ENCODE measurements at regions not wholly inside any gene's neighbourhood (a gene's known extent, or its start where the extent isn't known, plus 50 kb on each side); places are given as distances from the start of the nearest gene placed in this dataset.

GRCh38 chr4:104983615-104984179 lies 163.0 kb upstream of the TET2 start:
- no peaks in the 10 kb centered on the region for H3K27me3 ChIP-seq
- no peak overlapping the region for H3K4me3 ChIP-seq
- no peaks in the 10 kb centered on the region for H3K9me3 ChIP-seq
- no peaks in the 10 kb centered on the region for H3K4me1 ChIP-seq
- intact Hi-C loops (cut with DNase I): no loop called here
- no peak for DNase-seq (ENCODE audit: low spot score in 2 of 2)
- TF ChIP-seq, protein P1, sequence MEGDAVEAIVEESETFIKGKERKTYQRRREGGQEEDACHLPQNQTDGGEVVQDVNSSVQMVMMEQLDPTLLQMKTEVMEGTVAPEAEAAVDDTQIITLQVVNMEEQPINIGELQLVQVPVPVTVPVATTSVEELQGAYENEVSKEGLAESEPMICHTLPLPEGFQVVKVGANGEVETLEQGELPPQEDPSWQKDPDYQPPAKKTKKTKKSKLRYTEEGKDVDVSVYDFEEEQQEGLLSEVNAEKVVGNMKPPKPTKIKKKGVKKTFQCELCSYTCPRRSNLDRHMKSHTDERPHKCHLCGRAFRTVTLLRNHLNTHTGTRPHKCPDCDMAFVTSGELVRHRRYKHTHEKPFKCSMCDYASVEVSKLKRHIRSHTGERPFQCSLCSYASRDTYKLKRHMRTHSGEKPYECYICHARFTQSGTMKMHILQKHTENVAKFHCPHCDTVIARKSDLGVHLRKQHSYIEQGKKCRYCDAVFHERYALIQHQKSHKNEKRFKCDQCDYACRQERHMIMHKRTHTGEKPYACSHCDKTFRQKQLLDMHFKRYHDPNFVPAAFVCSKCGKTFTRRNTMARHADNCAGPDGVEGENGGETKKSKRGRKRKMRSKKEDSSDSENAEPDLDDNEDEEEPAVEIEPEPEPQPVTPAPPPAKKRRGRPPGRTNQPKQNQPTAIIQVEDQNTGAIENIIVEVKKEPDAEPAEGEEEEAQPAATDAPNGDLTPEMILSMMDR (IDR thresholded peaks at IDR 0.05): no peak
- H3K36me3 ChIP-seq: no peaks in the 10 kb centered on the region
- H3K27ac ChIP-seq: no peak overlapping the region

- TF ChIP-seq, protein P1 (IDR thresholded peaks at IDR 0.05): no peak
- Histone ChIP-seq H3K27me3 (no peaks in the 10 kb centered on the region), H3K4me1 (no peaks in the 10 kb centered on the region), H3K27ac (no peak overlapping the region), H3K36me3 (no peaks in the 10 kb centered on the region), H3K9me3 (no peaks in the 10 kb centered on the region), H3K4me3 (no peak overlapping the region)
- intact Hi-C loops (cut with DNase I): no loop called here
- no peak for DNase-seq (ENCODE audit: low spot score in 2 of 2)
Observed at GRCh38 chr4:104986306-104986705, 160.4 kb upstream of the TET2 start.

DNA sequence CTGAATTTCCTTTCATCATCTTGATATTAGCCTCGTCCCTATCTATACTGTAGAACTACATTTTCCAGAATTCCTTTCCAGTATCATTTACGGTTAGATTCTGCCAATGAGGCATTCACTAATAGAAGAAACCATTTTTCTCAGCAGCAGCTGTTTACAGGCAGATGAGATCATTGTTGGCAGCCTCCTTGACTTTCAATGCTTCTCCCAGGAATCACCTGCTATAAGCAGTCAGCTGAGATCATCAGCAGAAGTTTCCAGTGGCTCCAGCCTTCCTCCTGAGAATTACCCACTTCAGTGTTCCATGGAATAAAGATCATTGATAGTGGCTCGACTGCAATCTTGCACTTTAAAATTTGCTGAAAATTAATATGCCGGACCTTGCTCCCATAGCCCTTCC lies 157.3 kb upstream of the TET2 start:
- no peaks in the 10 kb centered on the region for H3K27me3 ChIP-seq
- H3K4me1 ChIP-seq: no peaks in the 10 kb centered on the region
- peaks cover 0 to 5% of the 10 kb centered on the region in 2 donors for H3K9me3 ChIP-seq
- no peak for DNase-seq (ENCODE audit: low spot score in 2 of 2)
- TF ChIP-seq, protein P1 (IDR thresholded peaks at IDR 0.05): no peak
- no peak overlapping the region for H3K4me3 ChIP-seq
- intact Hi-C loops (cut with DNase I): no loop called here
- no peak overlapping the region for H3K27ac ChIP-seq
- H3K36me3 ChIP-seq: no peaks in the 10 kb centered on the region

DNA sequence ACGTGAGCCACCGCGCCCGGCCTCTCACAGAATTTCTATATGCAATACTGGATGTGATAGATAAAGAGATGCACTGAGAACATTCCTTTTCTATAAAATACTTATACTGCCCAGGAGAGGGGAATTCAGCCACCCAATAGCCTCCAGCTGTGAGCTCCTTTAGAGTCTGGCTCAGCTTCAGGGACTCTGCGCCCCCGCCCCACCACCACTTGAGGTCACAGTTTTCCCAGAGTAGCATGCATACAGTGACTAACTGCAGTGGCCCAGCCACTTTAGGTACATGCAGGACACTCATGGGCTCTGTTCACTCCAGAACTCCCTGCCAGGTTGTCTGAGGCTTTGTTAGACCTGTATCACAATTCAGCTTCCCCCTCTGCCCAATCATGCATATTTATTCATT lies 144.4 kb upstream of the TET2 start:
- no peak for DNase-seq (ENCODE audit: low spot score in 2 of 2)
- TF ChIP-seq, protein P1 (IDR thresholded peaks at IDR 0.05): no peak
- H3K27ac ChIP-seq: no peak overlapping the region
- H3K27me3 ChIP-seq: no peaks in the 10 kb centered on the region
- H3K9me3 ChIP-seq: no peaks in the 10 kb centered on the region
- H3K4me3 ChIP-seq: no peak overlapping the region
- H3K4me1 ChIP-seq: no peaks in the 10 kb centered on the region
- no peaks in the 10 kb centered on the region for H3K36me3 ChIP-seq
- intact Hi-C loops (cut with DNase I): no loop called here

- no peaks in the 10 kb centered on the region for H3K4me1 ChIP-seq
- no peaks in the 10 kb centered on the region for H3K27me3 ChIP-seq
- no peak overlapping the region for H3K4me3 ChIP-seq
- intact Hi-C loops (cut with DNase I): no loop called here
- TF ChIP-seq, protein P1 (IDR thresholded peaks at IDR 0.05): no peak
- DNase-seq (ENCODE audit: low spot score in 2 of 2): no peak
- H3K9me3 ChIP-seq: no peaks in the 10 kb centered on the region
- no peak overlapping the region for H3K27ac ChIP-seq
- no peaks in the 10 kb centered on the region for H3K36me3 ChIP-seq
Observed at GRCh38 chr4:105014234-105014633, 132.4 kb upstream of the TET2 start.

DNA sequence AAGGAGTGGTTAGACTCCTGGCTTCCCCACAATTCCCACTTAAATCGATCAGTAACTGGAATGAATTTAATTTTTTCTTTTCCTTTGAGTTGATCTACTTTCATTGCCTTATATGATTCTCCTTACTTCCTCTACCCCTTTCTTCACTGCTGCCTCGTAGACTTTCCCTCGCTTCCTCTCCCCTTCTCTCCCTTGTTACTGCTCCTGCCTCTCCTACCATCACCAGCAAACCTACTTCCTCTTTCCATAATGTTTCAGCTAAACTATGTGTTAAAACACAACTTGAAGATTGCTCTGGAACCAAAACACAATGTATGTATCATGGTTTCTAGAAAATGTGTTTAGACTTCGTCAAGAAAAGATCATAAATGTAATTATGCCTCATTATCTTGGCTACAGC lies 132.0 kb upstream of the TET2 start:
- H3K27me3 ChIP-seq: no peaks in the 10 kb centered on the region
- no peaks in the 10 kb centered on the region for H3K36me3 ChIP-seq
- no peaks in the 10 kb centered on the region for H3K9me3 ChIP-seq
- intact Hi-C loops (cut with DNase I): no loop called here
- H3K4me3 ChIP-seq: no peak overlapping the region
- no peaks in the 10 kb centered on the region for H3K4me1 ChIP-seq
- no peak for DNase-seq (ENCODE audit: low spot score in 2 of 2)
- TF ChIP-seq, protein P1 (IDR thresholded peaks at IDR 0.05): no peak
- no peak overlapping the region for H3K27ac ChIP-seq
